ENCODE measurements at regions not wholly inside any gene's neighbourhood (a gene's known extent, or its start where the extent isn't known, plus 50 kb on each side); places are given as distances from the start of the nearest gene placed in this dataset.

- TF ChIP-seq POLR2A (IDR thresholded peaks at IDR 0.05): no peak
- no peak for TF ChIP-seq CTCF (IDR thresholded peaks at IDR 0.05)
These were observed 113.7 kb upstream of the SLC25A36 start for GRCh38 chr3:140827894-140828293.

Data from heart left ventricle (tissue), 13 donors.